Fibroblast of the conjunctiva (primary cell): ENCODE measurements at regions not wholly inside any gene's neighbourhood (a gene's known extent, or its start where the extent isn't known, plus 50 kb on each side); places are given as distances from the start of the nearest gene placed in this dataset.

Experiments
- DNase-seq: peaks from one replicate; pipeline ENCODE4 v3.0.0-alpha.2; 2010; ENCODE audit warnings: low read depth

- DNase-seq: no peak
Observed at GRCh38 chr2:41955316-41956043, 92.3 kb upstream of the PKDCC start.

GRCh38 chr2:41957431-41957830 is 90.4 kb upstream of the PKDCC start:
- DNase-seq: no peak

GRCh38 chr2:41958251-41958650 is 89.6 kb upstream of the PKDCC start:
- no peak for DNase-seq

GRCh38 chr2:41958775-41959174 is 89.0 kb upstream of the PKDCC start:
- DNase-seq: no peak

GRCh38 chr2:41959760-41960159 is 88.1 kb upstream of the PKDCC start:
- DNase-seq: no peak

GRCh38 chr2:41962922-41963622 is 84.7 kb upstream of the PKDCC start:
- no peak for DNase-seq

- DNase-seq: peak; percentile 28
Observed at GRCh38 chr2:41963661-41964525, 83.9 kb upstream of the PKDCC start.

- DNase-seq: no peak
Observed at GRCh38 chr2:41965173-41965908, 82.5 kb upstream of the PKDCC start.

- DNase-seq: no peak
Observed at GRCh38 chr2:41965909-41966295, 81.9 kb upstream of the PKDCC start.

- DNase-seq: peak; percentile 93
Observed at GRCh38 chr2:41966431-41966893, 81.4 kb upstream of the PKDCC start.

- DNase-seq: no peak
Observed at GRCh38 chr2:41966920-41967319, 80.9 kb upstream of the PKDCC start.

- DNase-seq: no peak
Observed at GRCh38 chr2:41967476-41968181, 80.2 kb upstream of the PKDCC start.

GRCh38 chr2:41968182-41968578 is 79.6 kb upstream of the PKDCC start:
- DNase-seq: no peak

GRCh38 chr2:41970988-41971660 is 76.7 kb upstream of the PKDCC start:
- no peak for DNase-seq

- no peak for DNase-seq
Observed at GRCh38 chr2:41972179-41972578, 75.6 kb upstream of the PKDCC start.

- DNase-seq: no peak
Observed at GRCh38 chr2:41972819-41973218, 75.0 kb upstream of the PKDCC start.

- no peak for DNase-seq
Observed at GRCh38 chr2:41973871-41974270, 74.0 kb upstream of the PKDCC start.

- DNase-seq: no peak
Observed at GRCh38 chr2:41981417-41981816, 66.4 kb upstream of the PKDCC start.

GRCh38 chr2:41985573-41986095 is 62.2 kb upstream of the PKDCC start:
- no peak for DNase-seq

GRCh38 chr2:41989501-41990180 is 58.2 kb upstream of the PKDCC start:
- DNase-seq: no peak
